AG09319 (cell line): ENCODE measurements at regions not wholly inside any gene's neighbourhood (a gene's known extent, or its start where the extent isn't known, plus 50 kb on each side); places are given as distances from the start of the nearest gene placed in this dataset.
"Not testable (repeated sequence)": the region's sequence is repeated elsewhere in the genome, so short reads cannot be mapped to it uniquely, and the experiment has no call there.

Experiments used
- DNase-seq: peaks from one replicate; pipeline ENCODE4 v3.0.0-alpha.2; 2010; ENCODE audit warnings: low read depth; ENCODE audit errors: extremely low read depth
- CTCF ChIP-seq: IDR thresholded peaks from 2 replicates; pipeline ENCODE4 v1.5.1; 2011; ENCODE audit warnings: low read depth, mild to moderate bottlenecking, inconsistent platforms, low read length, moderate library complexity

- no peak for TF ChIP-seq CTCF
- DNase-seq: no peak
Observed at GRCh38 chr2:3899536-3900155, 196.3 kb downstream of the DCDC2C start.

- DNase-seq: no peak
- TF ChIP-seq CTCF: no peak
Observed at GRCh38 chr2:3902131-3902530, 198.8 kb downstream of the DCDC2C start.

- no peak for DNase-seq
- no peak for TF ChIP-seq CTCF
Observed at GRCh38 chr2:3904061-3904460, 200.7 kb downstream of the DCDC2C start.

GRCh38 chr2:3908498-3908897 is 205.1 kb downstream of the DCDC2C start:
- DNase-seq: not testable (repeated sequence)

- TF ChIP-seq CTCF: no peak
- no peak for DNase-seq
Observed at GRCh38 chr2:3911882-3912455, 208.6 kb downstream of the DCDC2C start.

- DNase-seq: no peak
- no peak for TF ChIP-seq CTCF
Observed at GRCh38 chr2:3913166-3913565, 209.8 kb downstream of the DCDC2C start.

GRCh38 chr2:3914241-3914640 is 210.9 kb downstream of the DCDC2C start:
- no peak for DNase-seq

More at GRCh38 chr2:3914241-3914640, 210.9 kb downstream of the DCDC2C start:
- TF ChIP-seq CTCF: no peak
